ENCODE measurements at regions not wholly inside any gene's neighbourhood (a gene's known extent, or its start where the extent isn't known, plus 50 kb on each side); places are given as distances from the start of the nearest gene placed in this dataset.

DNA sequence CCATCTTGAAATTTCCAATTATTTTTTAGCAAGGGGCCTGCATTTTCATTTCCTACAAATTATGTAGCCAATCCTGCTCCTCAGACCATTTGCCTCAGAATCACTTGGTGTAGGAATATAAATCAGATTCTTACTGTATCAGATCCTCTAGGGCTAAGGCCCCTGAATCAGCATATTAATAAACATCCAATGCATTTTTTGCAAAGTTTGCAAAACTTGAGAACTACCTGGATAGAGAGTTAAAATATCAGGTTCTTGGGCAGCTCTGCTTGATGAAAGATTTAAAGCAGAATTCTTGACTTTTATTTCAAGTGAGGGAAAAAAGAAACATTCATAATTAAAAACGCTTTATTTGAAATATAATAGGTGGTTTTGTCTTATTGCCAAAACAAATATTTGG lies 82.2 kb upstream of the MAN1A1 start:
- Histone ChIP-seq H3K79me2 (ENCODE audit: insufficient read depth, low read length) (no peaks in the 10 kb centered on the region), H3K4me1 (ENCODE audit: insufficient read depth, low read length) (no peaks in the 10 kb centered on the region), H2AFZ (ENCODE audit: low read length) (no peak overlapping the region), H3K4me2 (ENCODE audit: low read depth, low read length) (no peak overlapping the region), H3K27ac (ENCODE audit: extremely low read length, insufficient read depth, low read length) (no peak overlapping the region), H3K9ac (ENCODE audit: insufficient read depth, low read depth, low read length) (no peak overlapping the region), H3K4me3 (replicated peaks in 1 of 3; ENCODE audit: insufficient read depth in 1 of 3, low read depth in 2 of 3, low read length in 3 of 3) (no peak overlapping the region), H3K36me3 (replicated peaks in 1 of 2; ENCODE audit: control insufficient read depth in 1 of 2, insufficient read depth in 2 of 2, low read length in 2 of 2) (no peaks in the 10 kb centered on the region), H3K9me3 (ENCODE audit: low read length) (no peaks in the 10 kb centered on the region), H3K27me3 (ENCODE audit: control insufficient read depth in 1 of 2, insufficient read depth in 2 of 2, low read length in 2 of 2) (no peaks in the 10 kb centered on the region), H4K20me1 (ENCODE audit: insufficient read depth, low read length) (no peaks in the 10 kb centered on the region)
- in situ Hi-C loops (cut with HindIII; ENCODE audit: extremely low pct_ligation_motif_present, low pct_unique_long_range_greater_than_20kb) = no loop called here
- FAIRE-seq (no peak), DNase-seq (ENCODE audit: low spot score) (no peak), ATAC-seq (no peak)
- BruUV-seq (replicated peaks) = no TSS peak
- 2% methylated on average over 1 of the region's 1 CpG for WGBS (ENCODE audit: low lambda C conversion rate)
- TF ChIP-seq MAFK (conservative IDR thresholded peaks at IDR 0.05 in 1 of 2, IDR thresholded peaks at IDR 0.05 in 1 of 2; ENCODE audit: low read length in 2 of 2) = peak; percentile 91 to 95
- TF ChIP-seq MAFF (IDR thresholded peaks at IDR 0.05; ENCODE audit: low read depth, low read length) = peak; percentile 92
- TF ChIP-seq, protein P1, sequence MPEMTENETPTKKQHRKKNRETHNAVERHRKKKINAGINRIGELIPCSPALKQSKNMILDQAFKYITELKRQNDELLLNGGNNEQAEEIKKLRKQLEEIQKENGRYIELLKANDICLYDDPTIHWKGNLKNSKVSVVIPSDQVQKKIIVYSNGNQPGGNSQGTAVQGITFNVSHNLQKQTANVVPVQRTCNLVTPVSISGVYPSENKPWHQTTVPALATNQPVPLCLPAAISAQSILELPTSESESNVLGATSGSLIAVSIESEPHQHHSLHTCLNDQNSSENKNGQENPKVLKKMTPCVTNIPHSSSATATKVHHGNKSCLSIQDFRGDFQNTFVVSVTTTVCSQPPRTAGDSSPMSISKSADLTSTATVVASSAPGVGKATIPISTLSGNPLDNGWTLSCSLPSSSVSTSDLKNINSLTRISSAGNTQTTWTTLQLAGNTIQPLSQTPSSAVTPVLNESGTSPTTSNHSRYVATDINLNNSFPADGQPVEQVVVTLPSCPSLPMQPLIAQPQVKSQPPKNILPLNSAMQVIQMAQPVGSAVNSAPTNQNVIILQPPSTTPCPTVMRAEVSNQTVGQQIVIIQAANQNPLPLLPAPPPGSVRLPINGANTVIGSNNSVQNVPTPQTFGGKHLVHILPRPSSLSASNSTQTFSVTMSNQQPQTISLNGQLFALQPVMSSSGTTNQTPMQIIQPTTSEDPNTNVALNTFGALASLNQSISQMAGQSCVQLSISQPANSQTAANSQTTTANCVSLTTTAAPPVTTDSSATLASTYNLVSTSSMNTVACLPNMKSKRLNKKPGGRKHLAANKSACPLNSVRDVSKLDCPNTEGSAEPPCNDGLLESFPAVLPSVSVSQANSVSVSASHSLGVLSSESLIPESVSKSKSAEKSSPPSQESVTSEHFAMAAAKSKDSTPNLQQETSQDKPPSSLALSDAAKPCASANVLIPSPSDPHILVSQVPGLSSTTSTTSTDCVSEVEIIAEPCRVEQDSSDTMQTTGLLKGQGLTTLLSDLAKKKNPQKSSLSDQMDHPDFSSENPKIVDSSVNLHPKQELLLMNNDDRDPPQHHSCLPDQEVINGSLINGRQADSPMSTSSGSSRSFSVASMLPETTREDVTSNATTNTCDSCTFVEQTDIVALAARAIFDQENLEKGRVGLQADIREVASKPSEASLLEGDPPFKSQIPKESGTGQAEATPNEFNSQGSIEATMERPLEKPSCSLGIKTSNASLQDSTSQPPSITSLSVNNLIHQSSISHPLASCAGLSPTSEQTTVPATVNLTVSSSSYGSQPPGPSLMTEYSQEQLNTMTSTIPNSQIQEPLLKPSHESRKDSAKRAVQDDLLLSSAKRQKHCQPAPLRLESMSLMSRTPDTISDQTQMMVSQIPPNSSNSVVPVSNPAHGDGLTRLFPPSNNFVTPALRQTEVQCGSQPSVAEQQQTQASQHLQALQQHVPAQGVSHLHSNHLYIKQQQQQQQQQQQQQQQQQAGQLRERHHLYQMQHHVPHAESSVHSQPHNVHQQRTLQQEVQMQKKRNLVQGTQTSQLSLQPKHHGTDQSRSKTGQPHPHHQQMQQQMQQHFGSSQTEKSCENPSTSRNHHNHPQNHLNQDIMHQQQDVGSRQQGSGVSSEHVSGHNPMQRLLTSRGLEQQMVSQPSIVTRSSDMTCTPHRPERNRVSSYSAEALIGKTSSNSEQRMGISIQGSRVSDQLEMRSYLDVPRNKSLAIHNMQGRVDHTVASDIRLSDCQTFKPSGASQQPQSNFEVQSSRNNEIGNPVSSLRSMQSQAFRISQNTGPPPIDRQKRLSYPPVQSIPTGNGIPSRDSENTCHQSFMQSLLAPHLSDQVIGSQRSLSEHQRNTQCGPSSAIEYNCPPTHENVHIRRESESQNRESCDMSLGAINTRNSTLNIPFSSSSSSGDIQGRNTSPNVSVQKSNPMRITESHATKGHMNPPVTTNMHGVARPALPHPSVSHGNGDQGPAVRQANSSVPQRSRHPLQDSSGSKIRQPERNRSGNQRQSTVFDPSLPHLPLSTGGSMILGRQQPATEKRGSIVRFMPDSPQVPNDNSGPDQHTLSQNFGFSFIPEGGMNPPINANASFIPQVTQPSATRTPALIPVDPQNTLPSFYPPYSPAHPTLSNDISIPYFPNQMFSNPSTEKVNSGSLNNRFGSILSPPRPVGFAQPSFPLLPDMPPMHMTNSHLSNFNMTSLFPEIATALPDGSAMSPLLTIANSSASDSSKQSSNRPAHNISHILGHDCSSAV (CRISPR knock-in tag; IDR thresholded peaks at IDR 0.05; ENCODE audit: borderline replicate concordance) = no peak
- ChIA-PET CTCF (ENCODE audit: low intra/inter-chr PET ratio, low total read pairs) (no interaction called here), POLR2A (no interaction called here)
- intact Hi-C loops (cut with micrococcal nuclease; ENCODE audit: unreplicated experiment) = no loop called here
